Activated CD4-positive, alpha-beta T cell treated with anti-CD3 and anti-CD28 coated beads, Interleukin-2, amount 10 ng/mL, durations not matched to agents 24 days and 14 days (primary cell): ENCODE measurements at regions not wholly inside any gene's neighbourhood (a gene's known extent, or its start where the extent isn't known, plus 50 kb on each side); places are given as distances from the start of the nearest gene placed in this dataset.
A peak's percentile ranks its signal among the peaks of the same experiment; 100 is the strongest.

Experiments
- DNase-seq: peaks from one replicate; pipeline ENCODE4 v3.0.0; 2022
- H3K27ac Mint-ChIP-seq: one replicate; pipeline ENCODE4 v1.8.0; 2022; ENCODE audit warnings: mild to moderate bottlenecking, mixed read lengths
- H3K27me3 Mint-ChIP-seq: one replicate; pipeline ENCODE4 v1.8.0; 2022; ENCODE audit warnings: mixed read lengths
- H3K36me3 Mint-ChIP-seq: one replicate; pipeline ENCODE4 v1.8.0; 2022; ENCODE audit warnings: low read depth, mild to moderate bottlenecking, mixed read lengths
- H3K4me1 Mint-ChIP-seq: one replicate; pipeline ENCODE4 v1.8.0; 2021; ENCODE audit warnings: mixed read lengths
- H3K4me3 Mint-ChIP-seq: one replicate; pipeline ENCODE4 v1.8.0; 2022; ENCODE audit warnings: mild to moderate bottlenecking, moderate library complexity, mixed read lengths
- H3K9me3 Mint-ChIP-seq: one replicate; pipeline ENCODE4 v1.8.0; 2021; ENCODE audit warnings: mixed read lengths
- intact Hi-C: fragments of 100-400 bp; cut with micrococcal nuclease; formaldehyde crosslinking; loops from one replicate; pipeline ENCODE4 v1.15.1; 2023

GRCh38 chr12:92020983-92021665 is 124.5 kb downstream of the BTG1 start:
- DNase-seq, result no peak
- intact Hi-C loops, result no loop called here
- H3K36me3 Mint-ChIP-seq, result peaks cover 2% of the 10 kb centered on the region
- H3K4me1 Mint-ChIP-seq, result peaks cover 5% of the 10 kb centered on the region
- H3K27ac Mint-ChIP-seq, result no peak overlapping the region
- H3K9me3 Mint-ChIP-seq, result peaks cover 13% of the 10 kb centered on the region
- H3K27me3 Mint-ChIP-seq, result no peaks in the 10 kb centered on the region
- no peak overlapping the region for H3K4me3 Mint-ChIP-seq

- Mint-ChIP-seq H3K27ac (no peak overlapping the region), H3K27me3 (no peaks in the 10 kb centered on the region), H3K36me3 (peaks cover 4% of the 10 kb centered on the region), H3K4me3 (no peak overlapping the region), H3K4me1 (peaks cover 3% of the 10 kb centered on the region), H3K9me3 (peaks cover 13% of the 10 kb centered on the region)
- no peak for DNase-seq
- intact Hi-C loops, result no loop called here
These were observed 126.0 kb downstream of the BTG1 start for GRCh38 chr12:92019491-92020277.

- H3K9me3 Mint-ChIP-seq, result peaks cover 8% of the 10 kb centered on the region
- H3K4me3 Mint-ChIP-seq, result no peak overlapping the region
- intact Hi-C loops, result no loop called here
- H3K27me3 Mint-ChIP-seq, result no peaks in the 10 kb centered on the region
- DNase-seq, result no peak
- H3K4me1 Mint-ChIP-seq, result peaks cover 11% of the 10 kb centered on the region
- no peak overlapping the region for H3K27ac Mint-ChIP-seq
- peaks cover 4% of the 10 kb centered on the region for H3K36me3 Mint-ChIP-seq
These were observed 133.0 kb downstream of the BTG1 start for GRCh38 chr12:92012691-92013090.

- intact Hi-C loops, result no loop called here
- Mint-ChIP-seq H3K4me3 (peak overlapping the region; percentile 2), H3K36me3 (peaks cover 1% of the 10 kb centered on the region), H3K4me1 (peaks cover 11% of the 10 kb centered on the region), H3K9me3 (peaks cover 3% of the 10 kb centered on the region), H3K27me3 (no peaks in the 10 kb centered on the region), H3K27ac (peak overlapping the region; percentile 1)
- DNase-seq, result no peak
These were observed 134.6 kb downstream of the BTG1 start for GRCh38 chr12:92010853-92011701.

GRCh38 chr12:92010368-92010767 is 135.3 kb downstream of the BTG1 start:
- no peak overlapping the region for H3K27ac Mint-ChIP-seq
- intact Hi-C loops, result no loop called here
- no peak overlapping the region for H3K4me3 Mint-ChIP-seq
- DNase-seq, result no peak
- H3K9me3 Mint-ChIP-seq, result peaks cover 3% of the 10 kb centered on the region
- H3K36me3 Mint-ChIP-seq, result no peaks in the 10 kb centered on the region
- H3K4me1 Mint-ChIP-seq, result peaks cover 11% of the 10 kb centered on the region
- no peaks in the 10 kb centered on the region for H3K27me3 Mint-ChIP-seq

- Mint-ChIP-seq H3K27ac (no peak overlapping the region), H3K9me3 (peaks cover 7% of the 10 kb centered on the region), H3K36me3 (no peaks in the 10 kb centered on the region), H3K4me1 (peaks cover 13% of the 10 kb centered on the region), H3K4me3 (no peak overlapping the region), H3K27me3 (no peaks in the 10 kb centered on the region)
- no peak for DNase-seq
- intact Hi-C loops, result no loop called here
These were observed 137.3 kb downstream of the BTG1 start for GRCh38 chr12:92008345-92008744.

GRCh38 chr12:92007787-92008186 is 137.9 kb downstream of the BTG1 start:
- intact Hi-C loops, result no loop called here

GRCh38 chr12:92003701-92004100 is 141.9 kb downstream of the BTG1 start:
- no peak for DNase-seq
- H3K27ac Mint-ChIP-seq, result no peak overlapping the region
- intact Hi-C loops, result no loop called here
- H3K4me1 Mint-ChIP-seq, result peaks cover 16% of the 10 kb centered on the region
- no peaks in the 10 kb centered on the region for H3K36me3 Mint-ChIP-seq
- H3K27me3 Mint-ChIP-seq, result no peaks in the 10 kb centered on the region
- peaks cover 11% of the 10 kb centered on the region for H3K9me3 Mint-ChIP-seq
- no peak overlapping the region for H3K4me3 Mint-ChIP-seq

More at GRCh38 chr12:92007787-92008186, 137.9 kb downstream of the BTG1 start:
- no peak for DNase-seq
- H3K27me3 Mint-ChIP-seq, result no peaks in the 10 kb centered on the region
- H3K4me1 Mint-ChIP-seq, result peaks cover 16% of the 10 kb centered on the region
- no peak overlapping the region for H3K4me3 Mint-ChIP-seq
- H3K36me3 Mint-ChIP-seq, result no peaks in the 10 kb centered on the region
- peaks cover 7% of the 10 kb centered on the region for H3K9me3 Mint-ChIP-seq
- H3K27ac Mint-ChIP-seq, result no peak overlapping the region

GRCh38 chr12:92002673-92003382 is 142.8 kb downstream of the BTG1 start:
- no peak for DNase-seq
- H3K9me3 Mint-ChIP-seq, result peaks cover 17% of the 10 kb centered on the region
- peaks cover 18% of the 10 kb centered on the region for H3K4me1 Mint-ChIP-seq
- peak overlapping the region; percentile 31 for H3K27ac Mint-ChIP-seq
- no peak overlapping the region for H3K4me3 Mint-ChIP-seq
- intact Hi-C loops, result no loop called here
- H3K36me3 Mint-ChIP-seq, result peaks cover 3% of the 10 kb centered on the region
- H3K27me3 Mint-ChIP-seq, result no peaks in the 10 kb centered on the region

- Mint-ChIP-seq H3K27ac (no peak overlapping the region), H3K36me3 (peaks cover 4% of the 10 kb centered on the region), H3K4me3 (no peak overlapping the region), H3K27me3 (no peaks in the 10 kb centered on the region), H3K4me1 (peaks cover 18% of the 10 kb centered on the region), H3K9me3 (peaks cover 17% of the 10 kb centered on the region)
- no peak for DNase-seq
- intact Hi-C loops, result no loop called here
These were observed 143.4 kb downstream of the BTG1 start for GRCh38 chr12:92002195-92002649.

- no peak for DNase-seq
- peaks cover 20% of the 10 kb centered on the region for H3K9me3 Mint-ChIP-seq
- no peaks in the 10 kb centered on the region for H3K27me3 Mint-ChIP-seq
- peaks cover 4% of the 10 kb centered on the region for H3K36me3 Mint-ChIP-seq
- H3K4me1 Mint-ChIP-seq, result peaks cover 18% of the 10 kb centered on the region
- intact Hi-C loops, result no loop called here
- H3K4me3 Mint-ChIP-seq, result no peak overlapping the region
- H3K27ac Mint-ChIP-seq, result no peak overlapping the region
These were observed 145.0 kb downstream of the BTG1 start for GRCh38 chr12:92000597-92000996.

GRCh38 chr12:91999823-92000222 is 145.8 kb downstream of the BTG1 start:
- no peak overlapping the region for H3K4me3 Mint-ChIP-seq
- no peak for DNase-seq
- H3K4me1 Mint-ChIP-seq, result peaks cover 18% of the 10 kb centered on the region
- intact Hi-C loops, result loop anchor here (5.0 kb wide), 1 partner anchor 32 kb away; no protein-coding TSS in a partner anchor
- peaks cover 20% of the 10 kb centered on the region for H3K9me3 Mint-ChIP-seq
- H3K27ac Mint-ChIP-seq, result no peak overlapping the region
- no peaks in the 10 kb centered on the region for H3K27me3 Mint-ChIP-seq
- peaks cover 4% of the 10 kb centered on the region for H3K36me3 Mint-ChIP-seq

- no peaks in the 10 kb centered on the region for H3K27me3 Mint-ChIP-seq
- H3K36me3 Mint-ChIP-seq, result peaks cover 4% of the 10 kb centered on the region
- no peak for DNase-seq
- no peak overlapping the region for H3K27ac Mint-ChIP-seq
- peaks cover 16% of the 10 kb centered on the region for H3K4me1 Mint-ChIP-seq
- peaks cover 16% of the 10 kb centered on the region for H3K9me3 Mint-ChIP-seq
- H3K4me3 Mint-ChIP-seq, result no peak overlapping the region
- intact Hi-C loops, result loop anchor here (5.0 kb wide), 1 partner anchor 34 kb away; no protein-coding TSS in a partner anchor
These were observed 147.3 kb downstream of the BTG1 start for GRCh38 chr12:91998316-91998715.
